GM21737 (cell line): ENCODE measurements at regions not wholly inside any gene's neighbourhood (a gene's known extent, or its start where the extent isn't known, plus 50 kb on each side); places are given as distances from the start of the nearest gene placed in this dataset.
"Not testable (repeated sequence)": the region's sequence is repeated elsewhere in the genome, so short reads cannot be mapped to it uniquely, and the experiment has no call there.

Experiments
- ATAC-seq: cut with Tn5 transposase; IDR thresholded peaks from one replicate; pipeline ENCODE4 v1.9.1; 2021; ENCODE audit warnings: mild to moderate bottlenecking, moderate library complexity; ENCODE audit not compliant: unreplicated experiment

- no peak for ATAC-seq
These were observed 388.9 kb downstream of the ZEB2 start for GRCh38 chr2:144131042-144131441.

GRCh38 chr2:144130551-144130950 is 389.4 kb downstream of the ZEB2 start:
- no peak for ATAC-seq

GRCh38 chr2:144128130-144128746 is 391.7 kb downstream of the ZEB2 start:
- no peak for ATAC-seq

- ATAC-seq = no peak
These were observed 392.2 kb downstream of the ZEB2 start for GRCh38 chr2:144127693-144128092.

- no peak for ATAC-seq
These were observed 393.6 kb downstream of the ZEB2 start for GRCh38 chr2:144126302-144126701.

GRCh38 chr2:144125751-144126150 is 394.2 kb downstream of the ZEB2 start:
- ATAC-seq = no peak

GRCh38 chr2:144124882-144125281 is 395.0 kb downstream of the ZEB2 start:
- ATAC-seq = no peak

GRCh38 chr2:144120487-144120886 is 399.4 kb downstream of the ZEB2 start:
- ATAC-seq = no peak

- no peak for ATAC-seq
These were observed 402.8 kb downstream of the ZEB2 start for GRCh38 chr2:144117086-144117485.

- ATAC-seq = no peak
These were observed 404.1 kb downstream of the ZEB2 start for GRCh38 chr2:144115739-144116291.

GRCh38 chr2:144114760-144115159 is 405.2 kb downstream of the ZEB2 start:
- ATAC-seq = no peak

- no peak for ATAC-seq
These were observed 408.5 kb downstream of the ZEB2 start for GRCh38 chr2:144111437-144111836.

- not testable (repeated sequence) for ATAC-seq
These were observed 413.8 kb downstream of the ZEB2 start for GRCh38 chr2:144106104-144106503.

GRCh38 chr2:144102386-144102785 is 417.5 kb downstream of the ZEB2 start:
- no peak for ATAC-seq

GRCh38 chr2:144099780-144100377 is 420.0 kb downstream of the ZEB2 start:
- no peak for ATAC-seq

- no peak for ATAC-seq
These were observed 420.6 kb downstream of the ZEB2 start for GRCh38 chr2:144099340-144099739.

- no peak for ATAC-seq
These were observed 422.3 kb downstream of the ZEB2 start for GRCh38 chr2:144097440-144098225.

- ATAC-seq = no peak
These were observed 423.4 kb downstream of the ZEB2 start for GRCh38 chr2:144096531-144096930.

GRCh38 chr2:144094408-144095151 is 425.3 kb downstream of the ZEB2 start:
- no peak for ATAC-seq

- no peak for ATAC-seq
These were observed 428.3 kb downstream of the ZEB2 start for GRCh38 chr2:144091622-144092021.

GRCh38 chr2:144088863-144089262 is 431.1 kb downstream of the ZEB2 start:
- ATAC-seq = no peak
